ENCODE measurements at regions not wholly inside any gene's neighbourhood (a gene's known extent, or its start where the extent isn't known, plus 50 kb on each side); places are given as distances from the start of the nearest gene placed in this dataset.

- TF ChIP-seq CTCF (IDR thresholded peaks at IDR 0.05; ENCODE audit: low read length) (no peak), EZH2 (IDR thresholded peaks at IDR 0.05; ENCODE audit: borderline replicate concordance, low read length) (no peak)
Measured at GRCh38 chr20:12014736-12015135, 97.0 kb downstream of the BTBD3 start.
